ENCODE measurements at regions not wholly inside any gene's neighbourhood (a gene's known extent, or its start where the extent isn't known, plus 50 kb on each side); places are given as distances from the start of the nearest gene placed in this dataset.

DNA sequence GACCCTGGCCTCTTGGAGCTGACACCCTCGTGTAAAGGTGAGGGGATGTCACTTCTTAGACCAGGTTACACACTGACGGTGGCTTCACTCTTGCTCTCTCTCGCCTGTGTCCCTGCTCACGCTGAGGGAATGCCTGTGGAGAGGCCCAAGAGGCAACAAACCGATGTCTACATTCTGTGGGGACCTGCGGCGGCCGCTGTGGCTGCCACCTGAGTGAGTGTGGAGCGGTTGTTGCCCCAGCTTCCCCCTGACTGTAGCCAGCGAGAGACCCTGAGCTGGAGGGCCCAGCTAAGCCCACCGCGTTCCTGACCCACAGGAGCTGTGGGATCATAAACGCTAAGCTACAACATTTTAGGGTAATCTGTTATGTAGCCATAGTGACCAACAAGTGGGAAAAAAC lies 55.7 kb upstream of the ASAP2 start:
- TF ChIP-seq POLR2A (IDR thresholded peaks at IDR 0.05) (no peak), POLR2AphosphoS5 (IDR thresholded peaks at IDR 0.05) (no peak)

All from suprapubic skin (tissue), 4 donors.